GM12801 (cell line): ENCODE measurements at regions not wholly inside any gene's neighbourhood (a gene's known extent, or its start where the extent isn't known, plus 50 kb on each side); places are given as distances from the start of the nearest gene placed in this dataset.

Source experiments
- CTCF ChIP-seq: IDR thresholded peaks from one replicate; pipeline ENCODE4 v1.5.1; 2011; ENCODE audit warnings: control low read depth; ENCODE audit not compliant: insufficient read length; ENCODE audit errors: extremely low read depth

DNA sequence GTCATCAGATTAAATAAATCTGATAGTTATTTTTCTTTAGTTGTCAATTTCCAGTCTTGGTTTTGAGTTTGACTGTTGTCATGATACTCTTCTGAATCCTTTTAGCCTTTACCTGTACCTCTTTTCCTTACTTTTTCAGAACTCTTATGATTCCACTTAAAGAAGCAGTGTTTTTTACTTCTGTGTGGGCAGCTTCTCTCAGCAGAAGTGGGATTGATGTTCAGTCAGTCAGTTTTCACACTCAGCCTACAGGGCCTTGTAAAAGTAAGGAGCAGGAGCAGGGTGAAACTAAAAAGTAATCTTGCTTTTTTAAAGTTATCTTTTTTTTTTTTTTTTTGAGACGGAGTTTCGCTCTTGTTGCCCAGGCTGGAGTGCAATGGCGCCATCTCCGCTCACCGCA, 75.1 kb downstream of the HAUS1 start:
- no peak for TF ChIP-seq CTCF

- TF ChIP-seq CTCF = no peak
These were observed 78.6 kb downstream of the HAUS1 start for GRCh38 chr18:46182633-46183358.

- TF ChIP-seq CTCF = no peak
These were observed 80.5 kb downstream of the HAUS1 start for GRCh38 chr18:46184727-46185126.

DNA sequence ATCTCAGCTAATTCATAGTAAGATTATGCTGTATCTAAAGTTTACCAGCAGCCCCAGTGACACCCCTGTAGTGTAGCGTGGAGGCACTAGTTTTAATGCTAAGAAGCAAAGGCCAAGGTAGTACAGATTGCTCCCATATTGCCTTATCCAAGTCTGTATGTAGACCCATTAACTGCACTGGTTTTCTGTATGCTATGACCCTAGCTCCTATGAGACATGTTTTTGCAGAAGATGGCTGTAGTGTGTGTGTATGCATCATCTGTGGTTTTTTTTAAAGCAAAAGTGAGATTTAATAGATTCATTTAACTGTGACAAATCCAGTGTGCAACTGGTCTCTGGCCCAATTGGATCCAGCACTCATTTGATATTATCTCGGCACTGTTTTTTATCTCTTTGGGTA, 86.5 kb downstream of the HAUS1 start:
- TF ChIP-seq CTCF = no peak

DNA sequence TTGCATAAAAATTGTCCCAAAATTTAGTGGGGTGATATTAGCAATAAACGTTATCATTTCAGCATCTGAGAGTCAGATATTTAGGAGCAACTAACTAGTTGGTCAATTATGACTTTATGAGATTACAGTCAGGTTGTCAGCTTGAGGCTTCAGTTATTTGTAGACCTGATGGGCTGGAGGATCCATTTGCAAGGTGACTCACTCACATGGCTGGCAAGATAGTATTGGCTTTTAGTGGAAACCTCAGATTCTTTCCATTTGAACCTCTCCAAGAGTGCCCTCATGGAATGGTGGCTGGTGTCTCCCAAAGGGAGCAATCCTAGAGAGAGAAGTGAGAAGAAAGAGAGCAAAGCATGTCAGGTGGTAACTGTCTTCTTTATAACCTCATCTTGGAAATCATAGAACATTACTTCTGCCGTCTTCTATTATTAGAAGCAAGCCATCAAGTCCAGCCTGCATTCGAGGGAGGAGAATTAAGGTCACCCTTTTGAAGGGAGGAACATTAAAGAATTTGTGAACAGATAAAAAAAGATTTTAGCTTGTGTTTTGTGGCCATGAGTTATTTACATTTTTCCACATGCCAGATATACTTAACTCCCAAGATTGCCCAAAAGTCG, 92.5 kb downstream of the HAUS1 start:
- no peak for TF ChIP-seq CTCF

- no peak for TF ChIP-seq CTCF
These were observed 95.4 kb downstream of the HAUS1 start for GRCh38 chr18:46199515-46200147.

- no peak for TF ChIP-seq CTCF
These were observed 100.0 kb downstream of the HAUS1 start for GRCh38 chr18:46204143-46204542.
